ENCODE measurements at regions not wholly inside any gene's neighbourhood (a gene's known extent, or its start where the extent isn't known, plus 50 kb on each side); places are given as distances from the start of the nearest gene placed in this dataset.

DNA sequence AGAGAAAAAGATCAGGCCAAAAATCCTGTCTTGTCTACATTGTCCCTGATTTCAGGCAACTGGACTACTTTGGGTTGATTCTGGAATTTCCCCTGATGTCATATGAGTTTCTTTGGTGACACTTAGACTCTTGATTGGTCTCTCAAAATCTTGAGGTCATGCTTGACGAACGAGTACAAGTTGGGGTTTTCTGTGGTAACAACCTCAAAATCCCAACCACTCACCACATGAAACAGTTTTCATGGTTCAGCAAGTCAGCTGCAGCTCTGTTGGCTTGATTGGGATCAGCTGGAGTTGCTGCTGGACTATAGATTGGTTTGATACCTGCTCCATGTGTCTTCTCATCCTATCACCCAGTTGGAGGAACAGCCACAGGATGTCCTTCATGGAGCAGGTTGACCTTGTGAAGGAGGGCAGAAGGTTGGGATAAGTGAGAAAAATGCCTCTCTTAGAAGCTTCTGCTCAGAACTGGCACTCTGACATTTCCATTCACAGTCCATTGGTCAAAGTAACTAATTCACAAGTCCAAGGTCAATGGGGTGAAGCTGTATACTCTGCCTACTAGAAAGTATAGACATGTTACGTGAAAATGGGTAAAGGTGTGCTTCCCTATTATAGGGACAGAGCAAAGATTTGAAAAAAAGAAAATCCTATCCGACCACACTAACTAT, 284.5 kb downstream of the SH3GL2 start:
- no peak overlapping the region for H3K27ac ChIP-seq (ENCODE audit: insufficient read depth, low read depth, low read length)
- H3K9me1 ChIP-seq (replicated peaks; ENCODE audit: control insufficient read depth, extremely low read depth, insufficient read depth, low read length): no peaks in the 10 kb centered on the region
- no peak overlapping the region for H2AFZ ChIP-seq (ENCODE audit: low read depth, low read length)
- no peaks in the 10 kb centered on the region for H3K79me2 ChIP-seq (ENCODE audit: control insufficient read depth, insufficient read depth, low read length)
- no peaks in the 10 kb centered on the region for H3K4me1 ChIP-seq (ENCODE audit: control insufficient read depth, extremely low read depth, insufficient read depth, low read length)
- FAIRE-seq: no peak
- no TSS peak for BruUV-seq (replicated peaks)
- H3K36me3 ChIP-seq (ENCODE audit: control insufficient read depth in 2 of 2, extremely low read depth in 1 of 2, insufficient read depth in 2 of 2, low read length in 2 of 2): no peaks in the 10 kb centered on the region
- no peak for TF ChIP-seq MYC (IDR thresholded peaks at IDR 0.05; ENCODE audit: low read depth, low read length)
- TF ChIP-seq POLR2AphosphoS5 (IDR thresholded peaks at IDR 0.05; ENCODE audit: insufficient read depth, low read depth, low read length): no peak
- no peak for TF ChIP-seq POLR2A (IDR thresholded peaks at IDR 0.05; ENCODE audit: low read depth, low read length)
- TF ChIP-seq JUN (IDR thresholded peaks at IDR 0.05; ENCODE audit: borderline replicate concordance, insufficient read depth, insufficient read length, low read depth): no peak
- no peak for TF ChIP-seq GATA2 (IDR thresholded peaks at IDR 0.05; ENCODE audit: insufficient read depth, insufficient read length, low read depth, low read length)
- TF ChIP-seq, protein P1, sequence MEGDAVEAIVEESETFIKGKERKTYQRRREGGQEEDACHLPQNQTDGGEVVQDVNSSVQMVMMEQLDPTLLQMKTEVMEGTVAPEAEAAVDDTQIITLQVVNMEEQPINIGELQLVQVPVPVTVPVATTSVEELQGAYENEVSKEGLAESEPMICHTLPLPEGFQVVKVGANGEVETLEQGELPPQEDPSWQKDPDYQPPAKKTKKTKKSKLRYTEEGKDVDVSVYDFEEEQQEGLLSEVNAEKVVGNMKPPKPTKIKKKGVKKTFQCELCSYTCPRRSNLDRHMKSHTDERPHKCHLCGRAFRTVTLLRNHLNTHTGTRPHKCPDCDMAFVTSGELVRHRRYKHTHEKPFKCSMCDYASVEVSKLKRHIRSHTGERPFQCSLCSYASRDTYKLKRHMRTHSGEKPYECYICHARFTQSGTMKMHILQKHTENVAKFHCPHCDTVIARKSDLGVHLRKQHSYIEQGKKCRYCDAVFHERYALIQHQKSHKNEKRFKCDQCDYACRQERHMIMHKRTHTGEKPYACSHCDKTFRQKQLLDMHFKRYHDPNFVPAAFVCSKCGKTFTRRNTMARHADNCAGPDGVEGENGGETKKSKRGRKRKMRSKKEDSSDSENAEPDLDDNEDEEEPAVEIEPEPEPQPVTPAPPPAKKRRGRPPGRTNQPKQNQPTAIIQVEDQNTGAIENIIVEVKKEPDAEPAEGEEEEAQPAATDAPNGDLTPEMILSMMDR (IDR thresholded peaks at IDR 0.05; ENCODE audit: extremely low read depth in 1 of 2, insufficient read depth in 1 of 2, low read depth in 1 of 2, low read length in 2 of 2): no peak
- no peak for TF ChIP-seq EZH2 (IDR thresholded peaks at IDR 0.05; ENCODE audit: borderline replicate concordance, low read depth, low read length, severe bottlenecking)
- TF ChIP-seq FOS (IDR thresholded peaks at IDR 0.05; ENCODE audit: borderline replicate concordance, insufficient read depth, low read length): no peak
- TF ChIP-seq, protein P2, sequence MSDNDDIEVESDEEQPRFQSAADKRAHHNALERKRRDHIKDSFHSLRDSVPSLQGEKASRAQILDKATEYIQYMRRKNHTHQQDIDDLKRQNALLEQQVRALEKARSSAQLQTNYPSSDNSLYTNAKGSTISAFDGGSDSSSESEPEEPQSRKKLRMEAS (IDR thresholded peaks at IDR 0.05; ENCODE audit: insufficient read depth, insufficient read length): no peak
- dilution Hi-C loops (cut with MboI; ENCODE audit: extremely low pct_ligation_motif_present, low sequenced_read_pairs): no loop called here
- H3K4me3 ChIP-seq (replicated peaks in 1 of 3; ENCODE audit: insufficient read depth in 1 of 3, low read depth in 1 of 3, low read length in 3 of 3): no peak overlapping the region
- ChIA-PET CTCF (no interaction called here), POLR2A (interaction anchor here (0.6 kb wide), 1 partner anchor 1062 kb away, joined by 3 read pairs; no protein-coding TSS in a partner anchor)
- H3K9ac ChIP-seq (replicated peaks; ENCODE audit: extremely low read depth, insufficient read depth, low read length): no peak overlapping the region
- H3K4me2 ChIP-seq (ENCODE audit: insufficient read depth, low read length): no peak overlapping the region
- no peaks in the 10 kb centered on the region for H3K27me3 ChIP-seq (ENCODE audit: control insufficient read depth in 2 of 2, insufficient read depth in 2 of 2, low read length in 2 of 2)
- intact Hi-C loops (cut with micrococcal nuclease): no loop called here
- no peaks in the 10 kb centered on the region for H3K9me3 ChIP-seq (replicated peaks; ENCODE audit: control insufficient read depth, insufficient read depth, low read length)
- H4K20me1 ChIP-seq (replicated peaks; ENCODE audit: control insufficient read depth, extremely low read depth, insufficient read depth, low read length): no peaks in the 10 kb centered on the region
- no peak for DNase-seq (ENCODE audit: low read depth, low spot score)
